Head of caudate nucleus (tissue), 42 donors: ENCODE measurements at regions not wholly inside any gene's neighbourhood (a gene's known extent, or its start where the extent isn't known, plus 50 kb on each side); places are given as distances from the start of the nearest gene placed in this dataset.
"Not testable (repeated sequence)": the region's sequence is repeated elsewhere in the genome, so short reads cannot be mapped to it uniquely, and the experiment has no call there.

Source experiments
- DNase-seq, 42 donors: peaks; one replicate each; pipeline versions ENCODE4 v3.0.0 to v3.0.0-alpha.2; 2020 to 2021; ENCODE audit warnings: mixed read lengths in 7 of 42
- intact Hi-C: fragments of 100-400 bp; cut with DNase I; formaldehyde crosslinking; loops from one replicate; pipeline ENCODE4 v1.15.0; 2022

DNA sequence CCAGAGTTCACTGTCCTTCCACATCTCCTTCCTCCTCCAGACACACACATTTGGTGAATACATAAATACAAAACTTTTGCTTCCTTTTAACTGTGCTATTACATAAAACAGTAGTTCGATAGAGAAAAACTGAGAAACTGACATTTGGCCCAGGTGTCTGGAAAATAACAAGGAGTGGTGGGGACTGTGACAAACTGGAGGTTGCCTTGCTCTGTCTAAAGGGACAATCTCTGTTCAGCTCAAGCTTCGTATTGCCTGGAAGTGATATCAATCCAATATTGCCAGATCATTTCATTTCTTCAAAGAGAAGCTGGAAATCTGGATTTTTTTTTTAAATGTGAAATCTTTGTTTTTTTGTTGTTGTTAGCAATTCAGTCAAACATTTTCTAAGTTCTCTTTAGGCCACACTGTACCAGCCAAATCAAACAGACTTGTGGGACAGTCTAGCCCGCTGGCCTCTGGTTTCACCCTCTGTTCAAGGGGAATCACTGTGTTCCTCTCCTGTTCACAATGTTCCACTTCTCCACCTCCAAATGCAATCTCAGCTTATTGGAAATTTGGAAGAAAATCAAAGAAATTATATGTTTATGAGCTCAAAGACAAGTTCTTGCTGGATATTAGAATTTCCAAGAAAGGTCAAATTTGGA, 612.5 kb downstream of the KIF4B start:
- intact Hi-C loops, result no loop called here
- no peak for DNase-seq

DNA sequence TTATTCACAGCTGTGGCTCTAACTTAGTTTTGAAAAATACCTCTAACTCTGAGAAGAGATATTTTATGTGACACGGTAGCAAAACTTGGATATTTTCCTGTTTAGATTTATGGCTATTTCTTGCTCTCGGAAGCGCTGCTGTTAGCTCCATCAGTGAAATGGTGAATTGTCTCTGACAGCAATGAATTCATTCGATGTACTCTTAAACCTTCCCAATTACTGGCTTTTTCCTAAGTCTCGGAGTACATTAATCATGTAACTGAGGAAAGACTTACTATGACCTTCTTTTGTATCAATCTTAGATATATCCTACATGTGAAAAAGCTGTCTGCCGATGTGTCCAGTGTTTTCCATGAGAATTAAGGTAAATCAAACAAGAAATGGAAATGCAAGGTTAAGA, 613.0 kb downstream of the KIF4B start:
- intact Hi-C loops, result no loop called here
- DNase-seq, result no peak

DNA sequence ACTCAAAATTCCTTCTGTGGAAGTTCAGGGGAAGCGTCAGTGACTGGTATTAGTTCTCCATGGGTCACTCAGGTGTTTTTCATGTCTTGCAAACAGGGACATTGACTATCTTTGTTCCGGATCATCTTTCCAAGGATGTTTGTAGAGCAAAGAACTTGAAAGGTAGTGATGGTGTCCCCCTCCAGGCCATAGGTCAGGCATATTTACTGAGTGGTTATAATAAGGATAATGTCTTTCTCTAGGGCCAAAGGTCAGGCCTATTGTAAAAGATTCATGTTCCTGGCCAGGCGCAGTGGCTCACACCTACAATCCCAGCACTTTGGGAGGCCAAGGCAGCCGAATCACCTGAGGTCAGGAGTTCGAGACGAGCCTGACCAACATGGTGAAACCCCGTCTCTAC, 614.8 kb downstream of the KIF4B start:
- no peak for DNase-seq
- intact Hi-C loops, result no loop called here

DNA sequence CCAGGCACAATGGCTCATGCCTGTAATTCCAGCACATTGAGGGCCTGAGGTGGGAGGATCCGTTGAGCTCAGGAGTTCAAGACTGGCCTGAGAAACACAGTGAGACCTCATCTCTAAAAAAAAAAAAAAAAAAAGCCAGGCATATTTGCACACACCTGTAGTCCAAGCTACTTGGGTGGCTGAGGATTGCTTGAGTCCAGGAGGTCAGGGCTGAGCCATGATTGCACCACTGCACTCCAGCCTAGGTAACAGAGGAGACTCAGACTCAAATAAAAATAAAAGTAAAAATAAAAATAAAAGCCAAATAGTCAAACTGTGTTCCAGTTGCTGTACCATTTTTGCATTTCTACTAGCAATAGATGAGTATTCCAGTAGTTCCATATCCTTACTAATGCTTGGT, 616.0 kb downstream of the KIF4B start:
- no peak for DNase-seq
- intact Hi-C loops, result no loop called here

DNA sequence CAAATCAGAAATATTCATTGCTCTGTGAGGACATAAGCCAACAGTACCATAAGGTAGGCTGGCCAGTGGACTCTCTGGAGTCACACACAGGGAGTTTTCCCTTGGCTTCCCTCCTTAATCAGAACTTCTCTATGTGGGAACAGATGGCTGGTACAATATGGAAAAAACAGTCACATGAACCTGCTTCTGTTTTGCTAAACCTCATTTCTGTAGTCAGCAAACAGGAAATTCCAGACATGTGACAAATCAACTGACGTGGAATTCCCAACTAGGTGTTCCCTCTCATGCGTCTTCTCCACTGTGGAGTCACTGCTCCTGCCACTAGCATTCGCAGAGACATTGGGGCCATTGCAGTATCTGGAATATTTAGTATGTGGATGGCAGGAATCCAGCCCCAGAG, 617.6 kb downstream of the KIF4B start:
- no peak for DNase-seq
- intact Hi-C loops, result no loop called here

DNA sequence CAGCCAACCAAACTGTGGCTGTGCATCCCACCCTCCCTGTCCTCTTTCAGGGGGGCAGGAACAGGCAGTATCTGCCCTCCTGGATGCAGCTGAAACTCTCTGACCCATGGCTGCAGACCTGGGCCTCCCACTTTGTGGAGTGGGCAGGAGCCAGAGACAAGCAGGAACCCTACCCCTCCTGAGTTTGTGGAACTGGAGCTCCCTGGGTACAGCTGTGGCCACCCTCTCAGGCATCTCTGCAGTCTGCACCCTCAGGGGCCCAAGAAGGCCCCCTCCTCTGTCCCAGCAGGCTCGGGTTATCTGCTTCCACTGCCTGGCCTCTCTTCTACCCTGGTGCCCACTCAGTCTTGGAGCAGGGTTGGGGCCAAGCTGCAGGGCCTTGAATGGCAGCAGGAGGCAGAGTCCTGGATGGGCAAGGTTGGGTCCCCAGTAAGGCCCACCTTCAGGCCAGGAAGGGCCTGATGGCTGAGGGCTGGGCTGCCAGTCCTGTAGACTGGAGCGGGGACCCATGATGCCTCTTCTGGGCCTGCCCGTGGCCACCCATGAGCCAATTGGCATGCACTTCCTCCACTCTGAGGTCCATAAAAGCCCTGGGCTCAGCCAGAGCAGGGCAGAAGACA, 619.9 kb downstream of the KIF4B start:
- DNase-seq, result no peak
- intact Hi-C loops, result no loop called here

DNA sequence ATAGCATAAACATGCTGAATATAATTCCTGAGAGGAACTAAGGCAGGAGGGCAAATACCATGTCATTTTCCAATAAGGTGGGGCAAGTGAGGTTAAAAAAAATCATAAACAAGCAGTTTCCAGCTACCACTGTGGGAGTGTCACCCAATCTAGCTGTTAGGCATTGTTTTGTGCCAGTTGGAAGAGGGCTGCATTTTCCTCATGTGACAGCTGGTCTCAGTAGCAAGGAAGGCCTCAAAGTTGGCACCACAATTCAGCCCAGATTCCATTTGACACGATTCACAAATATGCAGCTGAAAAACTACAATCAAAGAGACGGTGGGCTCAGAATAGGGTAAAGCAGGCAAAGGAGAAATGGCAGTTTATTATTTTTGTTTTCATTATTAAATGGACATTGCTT, 636.1 kb downstream of the KIF4B start:
- DNase-seq, result no peak
- intact Hi-C loops, result no loop called here

DNA sequence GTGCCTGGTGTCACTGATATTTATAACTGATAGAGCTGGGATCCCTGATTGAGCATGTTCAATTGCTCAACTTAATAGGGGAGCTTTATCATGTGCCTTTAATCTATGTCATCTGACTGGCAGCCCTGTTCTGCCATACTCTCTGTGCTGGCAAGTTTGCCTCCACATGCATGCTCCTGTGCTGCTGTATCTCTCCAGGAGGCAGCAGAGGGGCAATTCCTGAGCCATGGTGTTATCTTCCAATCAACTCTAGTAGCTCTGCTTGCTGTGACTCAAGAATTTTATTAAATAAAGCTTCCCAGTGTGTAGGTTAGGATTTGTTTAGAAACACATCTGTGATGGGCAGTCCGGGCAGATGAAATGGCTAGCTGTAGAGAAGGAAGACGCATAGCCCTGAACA, 642.0 kb downstream of the KIF4B start:
- intact Hi-C loops, result no loop called here
- DNase-seq, result peak in 1 of 42 donors; percentile 4

DNA sequence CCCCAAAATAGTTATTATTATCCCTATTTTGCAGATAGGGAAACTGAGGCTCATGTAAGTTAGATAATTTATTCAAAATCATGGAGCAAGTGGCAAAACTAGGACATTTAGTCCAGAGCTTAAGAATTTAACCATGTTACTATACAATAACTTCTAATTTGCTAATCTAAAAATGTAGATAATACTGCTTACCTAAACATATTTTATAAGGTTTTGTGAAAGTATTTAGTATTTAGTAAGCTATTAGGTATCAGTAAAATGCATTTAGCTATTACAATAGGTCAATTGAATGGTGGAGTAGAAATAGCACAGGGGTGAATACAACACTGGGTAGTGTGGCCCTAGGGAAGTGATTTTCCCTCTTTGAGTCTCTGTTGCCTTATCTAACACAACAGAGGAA, 648.3 kb downstream of the KIF4B start:
- DNase-seq, result no peak

DNA sequence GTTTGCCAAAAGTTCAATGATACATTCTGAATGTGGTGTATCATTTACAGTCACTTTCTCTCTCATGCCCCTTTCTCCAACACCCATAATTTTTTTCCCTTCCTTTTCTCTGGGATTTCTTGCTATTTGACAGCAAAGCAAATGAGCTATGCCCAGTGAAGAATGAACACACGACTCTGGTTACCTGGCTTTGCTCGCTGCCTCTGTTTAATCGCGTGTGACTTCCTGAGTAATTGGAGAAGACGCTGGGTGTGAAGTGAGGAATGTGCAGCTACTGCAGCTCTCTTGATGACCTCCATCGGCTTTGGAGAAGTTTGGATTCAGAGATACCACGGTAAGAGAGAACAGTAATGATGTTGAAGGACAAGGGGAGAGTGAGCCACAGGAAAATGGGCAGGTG, 651.8 kb downstream of the KIF4B start:
- intact Hi-C loops, result no loop called here
- no peak for DNase-seq

More for the DNA sequence above, 648.3 kb downstream of the KIF4B start:
- intact Hi-C loops, result no loop called here

DNA sequence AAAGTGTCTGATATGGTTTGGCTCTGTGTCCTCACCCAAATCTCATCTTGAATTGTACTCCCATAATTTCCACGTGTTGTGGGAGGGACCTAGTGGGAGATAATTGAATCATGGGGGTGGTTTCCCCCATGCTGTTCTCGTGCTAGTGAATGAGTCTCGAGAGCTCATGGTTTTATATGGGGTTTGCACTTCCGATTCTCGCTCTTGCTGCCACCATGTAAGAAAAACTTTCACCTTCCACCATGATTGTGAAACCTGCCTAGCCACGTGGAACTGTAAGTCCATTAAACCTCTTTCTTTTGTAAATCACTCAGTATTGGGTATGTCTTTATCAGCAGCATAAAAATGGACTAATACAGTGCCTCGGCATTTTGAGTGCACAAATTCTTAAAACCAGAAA, 655.0 kb upstream of the SGCD start:
- DNase-seq, intact Hi-C loops: not testable (repeated sequence)

DNA sequence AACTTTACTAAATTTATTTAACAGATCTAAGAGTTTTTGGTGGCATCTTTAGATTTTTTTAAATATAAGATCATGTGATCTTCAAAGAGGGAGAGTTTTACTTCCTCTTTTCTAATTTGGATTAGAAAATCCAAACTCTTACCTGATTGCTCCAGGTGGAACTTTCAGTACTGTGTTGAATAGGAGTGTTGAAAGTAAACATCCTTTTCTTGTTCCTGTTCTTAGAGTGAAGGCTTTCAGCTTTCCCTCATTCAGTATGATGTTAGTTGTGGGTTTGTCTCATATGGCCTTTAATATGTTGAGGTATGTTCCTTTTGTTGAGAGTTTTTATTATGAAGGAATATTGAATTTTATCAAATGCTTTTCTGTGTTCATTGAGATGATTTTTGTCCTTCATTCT, 650.0 kb upstream of the SGCD start:
- intact Hi-C loops, result no loop called here
- DNase-seq, result no peak

DNA sequence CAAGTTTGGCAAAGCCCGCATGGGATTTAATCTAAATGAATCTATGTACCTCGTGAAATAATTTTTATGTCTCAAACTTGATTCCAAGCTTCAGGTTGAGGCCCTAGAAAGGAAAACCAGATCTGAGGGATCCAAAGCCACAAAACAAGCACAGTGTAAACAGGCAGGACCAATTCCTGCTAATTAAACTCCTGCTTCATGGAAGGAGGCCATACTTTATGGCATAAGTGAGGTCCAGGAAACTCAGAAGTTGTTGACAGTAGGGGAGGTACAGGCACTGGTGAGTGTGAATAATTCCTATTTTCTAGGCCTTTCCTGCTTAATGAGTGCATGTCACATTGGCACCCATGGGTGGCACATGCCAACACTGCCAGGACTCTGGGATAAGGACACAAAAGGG, 648.6 kb upstream of the SGCD start:
- intact Hi-C loops, result no loop called here
- DNase-seq, result no peak

DNA sequence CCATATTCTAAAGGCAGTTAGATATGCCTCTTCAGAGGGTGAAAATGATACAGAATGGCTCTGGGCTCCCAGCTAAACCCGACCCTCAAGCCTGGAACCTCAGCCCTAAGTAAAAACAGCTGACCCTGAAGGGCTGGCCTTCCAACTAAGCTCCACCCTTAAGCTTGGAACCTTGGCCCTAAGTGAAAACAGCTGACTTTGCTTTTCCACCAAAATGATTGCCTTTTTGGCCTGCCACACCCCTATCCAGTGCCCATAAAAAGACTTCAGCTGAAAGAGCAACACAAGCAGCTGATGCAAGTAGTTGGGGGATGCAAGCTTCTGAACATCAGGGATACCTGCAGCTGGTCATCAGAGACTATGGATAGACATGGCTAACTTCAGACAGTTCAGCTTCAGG, 647.4 kb upstream of the SGCD start:
- intact Hi-C loops, result no loop called here
- DNase-seq, result no peak

DNA sequence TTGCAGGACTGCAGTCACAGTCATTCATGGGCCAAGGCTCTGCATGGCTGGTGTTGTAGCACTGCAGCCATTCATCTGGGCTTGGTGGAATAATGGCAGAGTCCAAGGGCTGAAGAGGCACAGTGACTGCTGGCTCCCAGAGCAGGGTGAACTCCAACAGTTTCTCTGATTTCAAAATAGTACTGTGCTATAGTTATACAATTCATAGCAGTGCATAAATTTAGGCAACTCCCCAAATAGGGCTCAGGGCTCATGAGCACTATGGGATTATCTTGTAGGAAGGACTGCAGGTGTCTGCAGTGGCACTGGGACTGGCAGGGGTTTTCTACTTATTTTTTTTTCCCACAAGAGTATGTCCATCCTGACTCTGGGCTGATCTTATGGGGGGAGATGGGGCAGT, 642.5 kb upstream of the SGCD start:
- intact Hi-C loops, result no loop called here
- DNase-seq, result no peak

DNA sequence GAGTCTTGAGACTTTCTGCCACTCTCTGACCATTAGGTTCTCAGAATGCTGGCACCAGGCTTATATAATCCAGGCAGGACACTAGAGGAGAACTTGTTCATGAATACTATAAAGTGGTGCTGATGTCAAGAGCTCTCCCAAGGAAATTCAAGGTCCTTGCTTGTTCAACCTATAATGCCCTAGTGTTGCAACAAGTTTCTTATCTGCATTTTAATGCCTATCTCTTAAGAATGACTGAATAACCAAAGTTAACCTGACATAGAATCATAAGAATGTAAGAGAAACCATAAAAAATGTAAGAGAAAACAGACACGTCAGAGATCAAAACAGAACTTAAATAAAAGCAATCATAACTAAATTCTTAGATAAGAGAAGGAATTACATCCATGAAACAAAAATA, 640.8 kb upstream of the SGCD start:
- intact Hi-C loops, result no loop called here

DNA sequence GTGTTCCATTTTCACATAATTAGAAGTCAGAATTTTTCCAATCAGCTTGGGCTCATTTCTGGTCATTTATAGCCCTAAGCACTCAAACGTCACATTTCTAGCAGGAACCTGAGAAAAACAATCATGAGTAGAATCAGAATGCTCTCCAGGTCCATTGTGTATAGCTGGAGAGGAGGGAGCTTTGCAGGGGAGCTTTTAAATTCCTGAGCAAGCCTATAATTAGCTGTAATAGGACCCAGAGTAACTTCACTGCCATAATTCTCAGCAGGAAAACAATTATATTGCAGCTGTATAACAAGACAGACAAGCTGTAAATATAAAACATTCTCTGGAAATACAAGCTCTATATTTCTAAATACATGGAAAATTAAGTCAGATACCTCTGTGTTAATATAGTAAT, 637.6 kb upstream of the SGCD start:
- intact Hi-C loops, result no loop called here
- DNase-seq, result no peak

More for the DNA sequence above, 640.8 kb upstream of the SGCD start:
- no peak for DNase-seq

DNA sequence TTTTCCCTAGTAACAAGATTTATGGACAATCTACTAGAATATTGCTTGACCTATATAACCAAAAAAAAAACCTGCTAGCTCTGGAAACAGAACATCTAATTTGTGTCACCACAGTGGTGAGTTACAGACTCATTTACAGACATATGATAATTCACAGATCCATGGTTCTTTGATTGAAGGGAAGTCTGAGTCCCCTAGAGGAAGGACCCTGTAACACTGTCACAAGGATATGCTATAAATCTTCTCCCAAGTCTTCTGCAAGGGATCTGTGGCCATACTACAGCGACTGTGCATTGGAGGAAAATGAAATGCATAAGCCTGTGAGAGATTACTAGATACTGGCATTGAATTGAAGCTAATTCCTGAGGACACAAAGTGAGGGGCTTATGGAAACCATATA, 630.6 kb upstream of the SGCD start:
- intact Hi-C loops, result no loop called here
- no peak for DNase-seq

DNA sequence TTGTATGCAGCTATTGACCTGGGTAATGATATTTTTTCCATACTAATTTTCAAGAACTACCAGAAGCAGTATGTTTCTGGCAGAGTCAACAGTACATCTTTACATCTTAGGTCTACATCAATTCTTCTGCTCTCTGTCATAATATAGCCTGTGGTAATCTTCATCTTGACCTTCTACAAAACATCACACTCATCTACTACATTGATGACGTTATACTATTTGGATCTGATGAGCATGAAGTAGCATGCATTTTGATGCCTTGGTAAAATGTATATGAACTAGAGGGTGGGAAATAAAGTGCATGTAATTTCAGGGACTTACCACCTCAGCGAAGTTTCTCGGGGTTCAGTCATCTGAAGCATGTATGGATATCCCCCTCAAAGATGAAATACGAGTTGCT, 629.7 kb upstream of the SGCD start:
- no peak for DNase-seq
- intact Hi-C loops, result no loop called here

DNA sequence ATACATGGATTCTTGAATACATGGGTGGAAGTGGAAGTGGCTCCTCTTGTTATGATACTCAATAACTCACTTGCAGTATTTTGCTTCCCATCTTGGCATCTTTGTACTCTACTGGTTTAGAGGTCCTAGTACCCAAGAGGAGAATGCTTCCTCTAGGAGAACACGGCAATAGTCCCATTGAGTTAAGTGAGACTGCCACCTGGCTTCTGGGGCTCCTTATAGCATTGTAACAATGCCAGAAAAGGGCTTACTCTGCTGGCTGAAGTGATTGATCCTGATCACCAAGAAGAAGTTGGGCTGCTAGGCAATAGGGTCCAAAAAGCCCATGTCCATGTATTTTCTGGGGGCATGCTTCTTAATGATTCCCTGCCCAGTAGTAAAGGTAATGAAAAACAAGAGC, 627.6 kb upstream of the SGCD start:
- intact Hi-C loops, result no loop called here
- no peak for DNase-seq

DNA sequence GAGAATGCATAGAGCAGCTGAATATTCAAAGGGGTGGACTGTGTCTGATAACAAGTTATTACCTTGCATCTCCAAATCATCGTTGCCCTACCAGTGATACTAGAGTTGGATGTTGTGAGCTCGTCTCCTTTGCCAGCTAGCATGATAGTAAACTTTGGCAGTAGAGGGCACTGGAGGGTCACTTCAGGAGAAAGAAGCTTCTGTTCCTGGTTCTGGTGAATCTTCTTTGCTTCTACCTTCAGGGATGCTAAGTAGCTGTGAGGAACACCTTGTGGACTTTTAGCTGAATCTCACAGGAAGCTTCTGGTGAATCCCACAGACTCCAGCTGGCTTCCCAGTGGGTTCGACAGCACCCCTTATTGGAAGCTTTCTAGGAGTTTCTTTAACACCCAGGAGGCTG, 626.6 kb upstream of the SGCD start:
- peak in 1 of 42 donors; percentile 18 for DNase-seq
- intact Hi-C loops, result no loop called here

DNA sequence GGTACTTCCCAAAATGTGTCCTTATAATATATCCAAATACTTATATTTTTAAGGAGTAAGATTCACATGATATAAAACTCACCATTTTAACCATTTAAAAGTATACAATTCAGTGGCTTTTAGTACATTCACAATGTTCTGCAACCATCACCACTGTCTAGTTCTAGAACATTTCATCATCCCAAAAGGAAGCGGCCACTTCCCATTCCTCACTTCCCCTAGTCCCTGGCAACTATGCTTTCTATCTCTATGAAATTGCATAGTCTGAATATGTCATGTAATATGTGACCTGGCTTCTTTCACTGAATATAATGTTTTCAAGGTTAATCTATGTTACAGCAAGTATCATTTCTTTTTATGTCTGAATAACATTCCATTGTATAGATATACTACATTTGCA, 615.1 kb upstream of the SGCD start:
- DNase-seq, result no peak
- intact Hi-C loops, result no loop called here
